Endothelial cell of umbilical vein (primary cell): ENCODE measurements at regions not wholly inside any gene's neighbourhood (a gene's known extent, or its start where the extent isn't known, plus 50 kb on each side); places are given as distances from the start of the nearest gene placed in this dataset.

Experiments used
- BruUV-seq: library from RNA; stranded (reverse); fragments of 400-500 nt; replicated peaks from 2 replicates; lab custom pipeline; 2021; lab: Mats Ljungman, UMichigan
- CTCF ChIA-PET: fragments of 300-600, 350-600 bp; sonication (Branson Sonifier 250); formaldehyde crosslinking; loops from one replicate; lab custom pipeline; 2021; ENCODE audit warnings: antibody characterized with exemption, inconsistent platforms; lab: Charles Lee
- POLR2A ChIA-PET: fragments of 300-600, 350-600 bp; sonication (Branson Sonifier 250); formaldehyde crosslinking; loops from one replicate; lab custom pipeline; 2021; ENCODE audit warnings: antibody characterized with exemption, inconsistent platforms; lab: Charles Lee
- DNase-seq: peaks from one replicate; pipeline ENCODE4 v3.0.0-alpha.2; 2011; ENCODE audit warnings: low read depth, low spot score
- FAIRE-seq: peaks from 2 replicates; lab custom pipeline; 2011; peaks lifted over from hg19 to GRCh38; lab: Jason Lieb, UNC
- H2AFZ ChIP-seq: 2 replicates; pipeline ENCODE4 v1.6.0; 2012; ENCODE audit warnings: low read depth, low read length, control low read depth, inconsistent platforms
- H3K27ac ChIP-seq: 2 replicates; pipeline ENCODE4 v1.5.1; 2011; ENCODE audit warnings: low read depth, mild to moderate bottlenecking, control low read depth, low read length, moderate library complexity; ENCODE audit not compliant: insufficient read depth
- H3K27me3 ChIP-seq, 2 experiments: 2 replicates each; pipeline versions ENCODE4 v1.6.0 to v1.6.1; 2011; ENCODE audit warnings: low read length in 2 of 2, mixed read lengths in 1 of 2; ENCODE audit not compliant: control insufficient read depth in 2 of 2, insufficient read depth in 2 of 2
- H3K36me3 ChIP-seq, 2 experiments: 2 replicates in 1 of 2; 3 replicates in 1 of 2; pipeline ENCODE4 v1.5.1; 2011; ENCODE audit warnings: low read length in 2 of 2, mild to moderate bottlenecking in 1 of 2, moderate library complexity in 1 of 2; ENCODE audit not compliant: control insufficient read depth in 2 of 2, insufficient read depth in 2 of 2; ENCODE audit errors: extremely low read depth in 1 of 2
- H3K4me1 ChIP-seq: 3 replicates; pipeline ENCODE4 v1.5.1; 2011; ENCODE audit warnings: mild to moderate bottlenecking, low read length; ENCODE audit not compliant: control insufficient read depth, insufficient read depth; ENCODE audit errors: extremely low read depth
- H3K4me2 ChIP-seq: 2 replicates; pipeline ENCODE4 v1.6.1; 2011; ENCODE audit warnings: low read length, control low read depth, mixed read lengths; ENCODE audit not compliant: insufficient read depth
- H3K4me3 ChIP-seq, 3 experiments: fragments of 200-600 bp in 1 of 3; sonication (generic), shearing (Covaris generic) in 1 of 3; replicated peaks in 1 of 3; 2 replicates each; pipeline ENCODE4 v1.5.1; 2011 to 2016; ENCODE audit warnings: control low read depth in 3 of 3, low read length in 3 of 3, mild to moderate bottlenecking in 2 of 3, inconsistent platforms in 1 of 3, low read depth in 1 of 3, moderate library complexity in 1 of 3; ENCODE audit not compliant: insufficient read depth in 1 of 3
- H3K79me2 ChIP-seq: 2 replicates; pipeline ENCODE4 v1.6.0; 2012; ENCODE audit warnings: low read length, inconsistent platforms; ENCODE audit not compliant: control insufficient read depth, insufficient read depth
- H3K9ac ChIP-seq: replicated peaks from 2 replicates; pipeline ENCODE3; 2011; ENCODE audit warnings: low read length, control low read depth; ENCODE audit not compliant: insufficient read depth; ENCODE audit errors: extremely low read depth
- H3K9me1 ChIP-seq: replicated peaks from 3 replicates; pipeline ENCODE4 v1.6.0; 2011; ENCODE audit warnings: mild to moderate bottlenecking, low read length; ENCODE audit not compliant: control insufficient read depth, insufficient read depth; ENCODE audit errors: extremely low read depth
- H3K9me3 ChIP-seq: replicated peaks from 2 replicates; pipeline ENCODE4 v1.5.1; 2012; ENCODE audit warnings: low read length, inconsistent platforms; ENCODE audit not compliant: control insufficient read depth, insufficient read depth
- H4K20me1 ChIP-seq: replicated peaks from 2 replicates; pipeline ENCODE3; 2011; ENCODE audit warnings: mild to moderate bottlenecking, low read length; ENCODE audit not compliant: control insufficient read depth, insufficient read depth; ENCODE audit errors: extremely low read depth
- CTCF ChIP-seq, 2 donors: IDR thresholded peaks; 1 replicate in 1 of 2; 2 replicates in 1 of 2; pipeline ENCODE4 v1.5.1; 2011; ENCODE audit warnings: low read length in 2 of 2, mild to moderate bottlenecking in 2 of 2, moderate library complexity in 2 of 2, control low read depth in 1 of 2, inconsistent platforms in 1 of 2, low read depth in 1 of 2; ENCODE audit not compliant: insufficient read depth in 1 of 2; ENCODE audit errors: extremely low read depth in 1 of 2
- EZH2 ChIP-seq: IDR thresholded peaks from 2 replicates; pipeline ENCODE4 v1.6.1; 2012; ENCODE audit warnings: borderline replicate concordance, low read depth, mild to moderate bottlenecking, moderate library complexity, low read length, inconsistent platforms; ENCODE audit not compliant: severe bottlenecking
- FOS ChIP-seq: IDR thresholded peaks from 2 replicates; pipeline ENCODE4 v1.6.1; 2011; ENCODE audit warnings: mild to moderate bottlenecking, low read length, moderate library complexity, borderline replicate concordance; ENCODE audit not compliant: insufficient read depth
- GATA2 ChIP-seq: IDR thresholded peaks from 2 replicates; pipeline ENCODE4 v1.7.0; 2011; ENCODE audit warnings: low read depth, mild to moderate bottlenecking, moderate library complexity, mixed read lengths, low read length; ENCODE audit not compliant: insufficient read length, insufficient read depth
- JUN ChIP-seq: IDR thresholded peaks from 2 replicates; pipeline ENCODE4 v1.6.1; 2011; ENCODE audit warnings: borderline replicate concordance, low read depth; ENCODE audit not compliant: insufficient read length, insufficient read depth
- MAX ChIP-seq: IDR thresholded peaks from 2 replicates; pipeline ENCODE4 v1.6.1; 2011; ENCODE audit not compliant: insufficient read depth, insufficient read length
- MYC ChIP-seq: IDR thresholded peaks from one replicate; pipeline ENCODE4 v1.6.1; 2011; ENCODE audit warnings: mild to moderate bottlenecking, low read depth, low read length
- POLR2A ChIP-seq: IDR thresholded peaks from 2 replicates; pipeline ENCODE4 v1.6.1; 2012; ENCODE audit warnings: low read depth, mild to moderate bottlenecking, control low read depth, low read length
- POLR2AphosphoS5 ChIP-seq: IDR thresholded peaks from 2 replicates; pipeline ENCODE4 v1.6.1; 2012; ENCODE audit warnings: low read depth, mild to moderate bottlenecking, control low read depth, low read length, moderate library complexity; ENCODE audit not compliant: insufficient read depth
- dilution Hi-C: fragments of 300-500 bp; cut with MboI; formaldehyde crosslinking; loops from one replicate; pipeline ENCODE4 v1.15.0; 2019; ENCODE audit warnings: low sequenced_read_pairs; ENCODE audit not compliant: extremely low pct_ligation_motif_present
- intact Hi-C: fragments of 100-400 bp; cut with micrococcal nuclease; formaldehyde crosslinking; loops from one replicate; pipeline ENCODE4 v1.10.0; 2022

GRCh38 chr5:120738568-120738967 lies 274.5 kb downstream of the PRR16 start:
- Histone ChIP-seq H2AFZ (no peak overlapping the region), H3K36me3 (no peaks in the 10 kb centered on the region), H3K9me3 (no peaks in the 10 kb centered on the region), H3K4me2 (no peak overlapping the region), H3K79me2 (no peaks in the 10 kb centered on the region), H3K4me3 (no peak overlapping the region), H3K9ac (no peak overlapping the region), H3K27me3 (no peaks in the 10 kb centered on the region), H4K20me1 (no peaks in the 10 kb centered on the region), H3K27ac (no peak overlapping the region), H3K9me1 (no peaks in the 10 kb centered on the region), H3K4me1 (no peaks in the 10 kb centered on the region)
- CTCF ChIA-PET: no interaction called here
- no peak for TF ChIP-seq JUN
- no peak for TF ChIP-seq MYC
- TF ChIP-seq CTCF (IDR thresholded peaks at IDR 0.05; ENCODE audit: extremely low read depth in 1 of 2, insufficient read depth in 1 of 2, low read depth in 1 of 2, low read length in 2 of 2): no peak
- no peak for TF ChIP-seq MAX
- TF ChIP-seq FOS: no peak
- TF ChIP-seq POLR2A: no peak
- no peak for TF ChIP-seq GATA2
- TF ChIP-seq EZH2: no peak
- TF ChIP-seq POLR2AphosphoS5: no peak
- POLR2A ChIA-PET: no interaction called here
- FAIRE-seq (no peak), DNase-seq (no peak)
- intact Hi-C loops (loop anchor here (10.0 kb wide), 1 partner anchor 554 kb away; no protein-coding TSS in a partner anchor), dilution Hi-C loops (no loop called here)
- no TSS peak for BruUV-seq
